ENCODE measurements at regions not wholly inside any gene's neighbourhood (a gene's known extent, or its start where the extent isn't known, plus 50 kb on each side); places are given as distances from the start of the nearest gene placed in this dataset.
"Not testable (repeated sequence)": the region's sequence is repeated elsewhere in the genome, so short reads cannot be mapped to it uniquely, and the experiment has no call there.

DNA sequence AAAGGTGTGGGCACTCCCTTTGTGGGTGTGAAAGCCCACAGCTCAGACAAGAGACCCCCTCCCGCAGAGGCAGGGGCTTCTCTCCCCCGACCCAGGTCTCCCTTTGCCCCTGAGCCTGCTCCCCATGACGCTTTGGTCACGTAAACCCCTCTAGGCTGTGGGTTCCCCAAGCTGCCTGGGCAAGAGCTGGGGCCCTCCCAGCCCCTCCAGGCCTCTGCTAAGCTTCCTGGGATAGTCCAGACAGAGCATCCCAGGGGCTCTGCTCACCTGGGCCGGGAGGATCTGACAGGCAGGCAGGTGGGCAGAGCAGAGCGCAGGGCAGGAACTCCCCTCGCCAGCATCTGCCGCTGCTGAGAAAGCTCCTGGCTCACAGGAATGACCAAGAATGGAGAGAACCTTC lies 177.3 kb downstream of the BANP start:
- no peak for DNase-seq

DNA sequence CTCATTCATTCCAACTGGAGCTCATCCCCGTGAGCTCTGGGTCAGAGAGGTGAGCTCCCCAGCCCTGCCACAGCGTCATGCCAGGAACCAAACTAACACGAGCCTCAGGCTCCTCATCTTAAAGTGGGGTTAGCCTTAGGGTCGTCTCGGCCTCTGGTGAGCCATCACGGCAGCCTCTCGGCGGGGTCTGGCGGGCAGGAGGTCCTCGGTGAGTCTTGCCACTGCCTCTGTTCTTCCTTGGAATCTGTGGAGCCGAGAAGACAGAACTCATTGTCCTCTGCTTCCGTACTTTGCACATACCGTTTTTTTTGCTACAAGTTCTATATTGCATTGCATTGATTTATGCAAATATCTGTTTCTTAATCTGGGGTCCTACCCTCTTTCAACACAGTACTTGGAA lies 177.9 kb downstream of the BANP start:
- not testable (repeated sequence) for DNase-seq

DNA sequence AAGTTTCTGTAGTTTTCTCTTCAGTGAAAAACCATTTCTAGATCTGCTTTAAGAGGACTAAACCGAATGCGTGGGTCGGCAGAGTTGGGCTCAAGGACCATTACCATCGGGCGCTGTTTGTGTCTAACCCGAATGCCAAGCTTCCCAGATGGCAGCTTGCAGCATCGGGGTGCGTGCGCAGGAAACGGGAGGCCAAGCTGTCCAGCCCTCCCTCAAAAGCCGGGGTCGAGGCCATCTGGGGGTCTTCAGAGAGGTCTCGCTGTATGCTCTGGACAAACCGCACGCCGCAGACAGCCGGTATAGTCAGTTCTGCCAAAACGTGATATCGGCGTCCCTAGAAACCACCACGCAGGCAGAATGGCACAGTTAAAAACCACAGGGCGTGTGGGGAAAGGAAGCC lies 178.8 kb downstream of the BANP start:
- DNase-seq = no peak

DNA sequence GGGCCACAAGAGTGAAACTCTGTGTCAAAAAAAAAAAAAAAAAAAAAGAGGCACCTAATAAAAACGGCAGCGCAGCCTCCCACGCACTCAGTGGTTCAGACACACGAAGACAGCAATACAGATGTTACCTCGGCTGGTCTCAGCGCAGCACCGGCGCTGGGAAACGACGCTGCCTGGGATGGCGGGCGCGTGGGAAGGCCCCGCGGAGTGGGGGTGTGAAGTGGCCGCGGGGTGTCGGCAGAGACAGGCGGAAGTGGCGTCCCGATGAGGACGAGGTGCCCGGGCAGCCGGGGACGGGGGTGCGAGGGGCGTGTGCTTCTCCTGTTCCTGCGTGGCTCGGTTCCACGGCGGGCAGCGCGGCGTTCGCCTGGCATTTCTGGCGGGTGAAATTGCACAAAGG lies 179.4 kb downstream of the BANP start:
- DNase-seq = no peak

DNA sequence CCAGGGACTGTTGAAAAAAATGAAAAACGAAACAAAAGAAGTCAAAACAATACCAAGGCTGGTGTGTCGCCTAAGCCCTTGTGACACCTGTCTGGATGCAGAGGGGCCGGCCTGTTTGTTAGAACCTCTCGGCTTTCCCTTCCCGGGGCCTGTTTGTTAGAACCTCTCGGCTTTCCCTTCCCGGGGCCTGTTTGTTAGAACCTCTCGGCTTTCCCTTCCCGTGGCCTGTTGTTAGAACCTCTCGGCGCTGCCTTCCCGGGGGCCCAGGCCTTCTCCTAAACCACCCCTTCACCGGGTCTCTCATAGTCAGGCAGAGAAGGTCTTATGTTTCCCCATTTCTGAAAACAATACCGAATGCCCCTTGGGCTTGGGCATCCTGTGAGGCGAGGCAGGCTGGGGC lies 180.0 kb downstream of the BANP start:
- no peak for DNase-seq

DNA sequence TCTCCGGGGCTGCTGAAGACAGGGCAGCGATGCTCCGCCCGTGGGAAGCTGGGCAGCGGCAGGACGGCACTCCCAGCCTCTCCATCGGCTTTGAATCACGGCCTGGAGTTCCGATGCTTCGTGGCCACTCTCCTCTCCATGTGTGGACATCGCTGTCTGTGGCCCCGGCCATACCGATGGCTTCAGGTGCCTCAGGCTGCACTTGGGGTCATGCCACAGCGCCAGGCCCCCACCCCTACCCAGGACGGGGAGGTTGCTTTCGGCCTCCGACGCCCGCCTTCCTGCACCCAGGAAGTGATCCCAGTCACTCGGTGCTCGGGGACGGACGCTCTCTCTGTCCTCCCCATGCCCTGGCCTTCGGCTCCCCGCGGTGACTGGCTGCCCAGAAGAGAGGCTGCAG lies 180.7 kb downstream of the BANP start:
- no peak for DNase-seq

DNA sequence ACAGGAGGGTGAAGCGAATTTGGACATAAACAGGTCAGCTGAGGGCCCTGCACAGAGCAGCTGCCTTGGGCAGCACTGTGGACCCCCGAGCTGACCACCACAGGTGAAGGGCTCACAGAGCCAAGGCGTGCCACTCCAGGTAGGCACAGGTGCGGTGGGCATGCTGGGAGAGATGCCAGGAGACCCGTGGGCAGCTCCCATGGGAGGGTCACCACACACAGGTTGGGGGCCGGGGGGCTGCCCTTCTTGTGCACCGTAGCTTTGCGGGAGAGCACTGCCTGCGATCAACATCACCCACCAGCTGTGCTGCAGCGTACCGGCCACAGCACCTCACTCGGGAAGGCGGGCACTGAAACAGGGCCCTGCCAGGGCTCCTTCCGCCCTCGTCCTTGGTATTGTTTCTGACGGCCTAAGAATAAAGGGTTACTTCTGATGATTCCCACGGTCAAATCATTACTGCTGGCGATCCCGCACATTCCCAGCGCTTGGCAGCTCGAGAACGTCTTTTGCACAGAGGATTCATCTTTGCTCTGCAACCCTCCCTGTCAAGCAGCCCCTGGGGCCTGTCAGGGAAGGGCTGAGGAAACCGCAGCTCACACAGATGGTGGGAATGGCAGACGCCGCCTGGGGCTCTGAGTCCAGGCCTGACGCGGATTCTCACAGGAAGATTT lies 181.7 kb downstream of the BANP start:
- no peak for DNase-seq

DNA sequence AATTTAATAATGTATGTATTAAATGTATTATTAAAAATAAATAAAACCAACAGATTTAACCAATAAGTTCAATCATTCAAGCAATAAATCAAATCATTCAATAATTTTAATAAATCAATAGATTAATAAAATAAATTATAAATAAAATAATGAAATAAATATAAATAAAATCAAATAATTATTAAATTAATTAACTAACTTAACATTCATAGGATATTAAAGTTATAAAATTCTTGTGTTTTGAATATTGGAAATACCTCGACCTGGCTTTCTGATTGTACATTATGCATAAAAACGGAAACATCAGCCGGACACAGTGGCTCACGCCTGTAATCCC lies 182.2 kb downstream of the BANP start:
- DNase-seq = no peak

DNA sequence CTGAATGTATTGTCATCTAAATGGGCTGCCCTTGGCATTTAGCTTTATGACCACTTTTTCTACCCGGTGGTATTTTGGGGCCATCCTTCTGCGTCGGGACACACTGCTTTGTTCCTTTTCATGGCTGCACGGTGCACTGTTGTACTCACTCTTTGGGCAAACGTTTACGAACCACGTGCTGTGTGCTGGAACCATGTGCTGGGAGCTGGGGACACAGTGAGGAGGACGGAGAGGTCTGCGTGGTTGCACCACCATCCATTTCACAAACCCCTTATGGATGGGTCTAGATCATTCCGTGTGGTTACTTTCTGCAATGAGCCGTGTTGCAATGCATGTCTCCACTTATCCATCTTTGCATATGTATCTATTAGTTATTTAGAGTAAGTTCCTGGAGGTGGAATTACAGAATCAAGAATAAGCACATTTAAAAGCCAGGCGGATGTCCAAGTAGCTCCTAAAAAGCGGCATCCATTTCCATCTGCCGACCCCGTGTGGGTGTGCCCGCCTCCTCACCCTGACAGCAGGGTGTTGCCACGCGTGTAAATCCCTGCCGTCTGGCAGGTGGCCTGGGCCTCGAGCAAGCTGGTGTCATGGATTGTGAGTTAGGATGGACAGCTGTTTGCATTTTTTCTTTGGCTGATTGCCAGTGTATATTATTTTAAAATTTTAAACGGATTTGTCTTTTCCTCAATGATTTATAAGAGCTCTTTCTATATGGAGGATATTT lies 183.1 kb downstream of the BANP start:
- not testable (repeated sequence) for DNase-seq

DNA sequence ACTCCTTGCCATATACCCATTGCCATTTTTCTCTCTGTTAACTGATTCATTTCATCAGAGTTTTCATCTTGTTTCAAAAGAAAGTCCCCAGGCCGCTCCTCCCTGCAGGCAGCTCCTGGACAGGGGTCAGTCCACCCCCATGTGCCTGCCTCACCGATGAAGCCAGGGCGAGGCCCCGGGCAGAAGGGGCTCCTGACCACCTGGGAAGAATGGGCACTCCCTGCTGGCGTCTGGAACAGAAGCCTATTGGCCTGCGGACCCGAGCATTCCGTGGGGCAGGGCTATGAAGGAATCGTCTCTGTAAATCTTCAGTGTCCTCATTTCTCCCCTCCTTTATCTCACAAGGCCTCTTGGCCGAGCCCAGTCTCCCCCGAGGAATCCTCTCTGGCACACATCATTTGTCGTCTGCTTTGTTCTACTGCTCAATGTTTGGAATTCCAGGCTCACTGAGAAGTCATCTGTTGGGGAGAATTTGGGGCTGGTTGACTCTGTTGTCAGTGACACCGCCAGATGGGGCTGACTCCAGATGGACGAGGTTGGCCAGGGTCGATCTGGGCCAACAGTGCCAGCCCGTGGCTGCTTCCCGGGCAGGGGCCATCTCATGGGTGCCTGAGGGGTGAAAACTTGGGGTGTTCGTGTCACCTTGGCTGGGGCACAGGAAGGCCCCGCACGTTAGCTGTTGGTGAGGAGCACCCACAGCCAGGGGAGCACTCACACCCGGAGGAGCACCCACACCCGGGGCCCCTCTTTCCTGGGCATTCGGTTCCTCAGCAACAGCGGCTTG lies 183.9 kb downstream of the BANP start:
- DNase-seq = not testable (repeated sequence)

DNA sequence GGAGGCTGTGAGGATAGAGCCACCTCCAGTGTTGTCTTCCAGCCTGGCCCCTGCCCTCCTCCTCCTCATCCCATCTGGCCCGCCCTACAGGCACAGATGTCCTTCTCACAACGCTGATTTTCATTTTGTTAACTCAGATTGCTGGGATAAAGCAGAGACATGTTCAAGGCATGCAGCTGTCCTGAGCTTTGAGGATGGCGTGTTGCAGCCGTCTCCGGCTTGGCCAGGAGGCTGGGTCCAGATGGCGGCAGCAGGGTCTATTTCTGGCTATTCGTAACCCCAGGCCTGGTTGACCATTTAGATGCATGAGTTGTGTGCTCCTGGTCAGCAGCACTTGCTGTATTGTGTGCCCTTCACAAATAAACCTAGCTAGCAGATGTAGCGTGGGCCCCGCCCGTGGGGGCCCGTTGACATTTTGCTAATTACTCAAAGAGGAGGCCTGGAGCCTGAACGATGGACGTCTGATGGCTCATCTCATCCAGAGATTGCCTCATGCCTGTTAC lies 185.0 kb downstream of the BANP start:
- not testable (repeated sequence) for DNase-seq

DNA sequence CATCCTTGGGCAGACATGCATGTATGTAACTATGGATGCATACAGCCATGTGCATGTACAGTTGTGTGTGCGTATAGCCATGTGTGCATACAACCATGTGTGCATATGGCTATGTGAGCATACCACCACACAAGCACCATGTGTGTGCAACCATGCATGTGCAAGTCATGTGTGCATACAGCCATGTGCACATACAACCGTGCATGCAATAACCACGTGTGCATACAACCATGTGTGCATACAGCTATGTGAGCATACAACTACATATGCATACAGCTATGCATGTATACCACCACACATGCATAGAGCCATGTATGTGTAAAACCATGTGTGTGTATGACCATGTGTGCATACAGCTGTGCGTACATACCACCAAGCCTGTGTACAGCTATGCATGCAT lies 185.7 kb downstream of the BANP start:
- not testable (repeated sequence) for DNase-seq

DNA sequence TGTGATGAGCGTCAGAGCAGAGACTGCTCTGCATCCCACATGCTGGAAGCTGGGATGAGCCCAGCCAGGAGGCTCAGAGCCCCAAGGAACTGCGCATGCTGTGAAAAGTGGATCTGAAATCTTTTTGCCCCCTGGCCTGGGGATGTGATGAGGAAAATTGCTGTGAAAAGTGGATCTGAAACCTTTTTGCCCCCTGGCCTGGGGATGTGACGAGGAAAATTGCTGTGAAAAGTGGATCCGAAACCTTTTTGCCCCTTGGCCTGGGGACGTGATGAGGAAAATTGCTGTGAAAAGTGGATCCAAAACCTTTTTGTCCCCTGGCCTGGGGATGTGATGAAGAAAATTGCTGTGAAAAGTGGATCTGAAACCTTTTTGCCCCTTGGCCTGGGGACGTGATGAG lies 187.9 kb downstream of the BANP start:
- not testable (repeated sequence) for DNase-seq

DNA sequence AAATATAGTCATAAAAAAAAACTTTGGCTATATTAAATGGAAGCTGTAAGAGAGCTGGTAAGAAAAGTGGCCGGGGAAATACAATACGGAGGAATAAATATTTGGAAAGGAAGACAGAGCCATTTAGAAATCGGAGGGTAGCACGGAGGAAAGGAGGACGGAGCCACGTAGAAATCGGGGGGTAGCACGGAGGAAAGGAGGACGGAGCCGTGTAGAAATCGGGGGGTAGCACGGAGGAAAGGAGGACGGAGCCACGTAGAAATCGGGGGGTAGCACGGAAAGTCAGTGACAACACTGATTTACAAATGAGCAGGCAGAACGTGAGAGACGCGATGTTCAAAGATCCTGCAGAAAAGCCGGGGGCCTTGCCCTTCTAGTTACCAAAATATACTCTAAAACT lies 189.0 kb downstream of the BANP start:
- DNase-seq = not testable (repeated sequence)

DNA sequence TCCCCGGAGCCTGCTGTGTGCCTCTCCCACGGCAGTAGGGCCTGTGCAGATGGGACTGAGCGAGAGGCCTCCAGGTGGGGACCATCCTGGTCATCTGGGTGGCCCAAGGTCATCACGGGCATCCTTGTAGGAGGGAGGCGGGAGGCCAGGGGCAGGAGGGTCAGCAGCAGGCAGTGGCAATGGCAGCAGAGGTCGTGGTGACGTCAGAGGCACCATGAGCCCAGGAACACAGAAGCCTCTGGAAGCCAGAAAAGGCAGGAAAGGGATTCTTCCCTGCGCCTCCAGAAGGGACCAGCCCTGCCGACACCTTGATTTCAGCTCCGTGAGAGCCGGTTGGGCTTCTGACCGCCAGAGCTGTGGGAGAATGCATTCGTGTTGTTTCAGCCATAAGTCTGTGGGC lies 190.3 kb downstream of the BANP start:
- DNase-seq = no peak

DNA sequence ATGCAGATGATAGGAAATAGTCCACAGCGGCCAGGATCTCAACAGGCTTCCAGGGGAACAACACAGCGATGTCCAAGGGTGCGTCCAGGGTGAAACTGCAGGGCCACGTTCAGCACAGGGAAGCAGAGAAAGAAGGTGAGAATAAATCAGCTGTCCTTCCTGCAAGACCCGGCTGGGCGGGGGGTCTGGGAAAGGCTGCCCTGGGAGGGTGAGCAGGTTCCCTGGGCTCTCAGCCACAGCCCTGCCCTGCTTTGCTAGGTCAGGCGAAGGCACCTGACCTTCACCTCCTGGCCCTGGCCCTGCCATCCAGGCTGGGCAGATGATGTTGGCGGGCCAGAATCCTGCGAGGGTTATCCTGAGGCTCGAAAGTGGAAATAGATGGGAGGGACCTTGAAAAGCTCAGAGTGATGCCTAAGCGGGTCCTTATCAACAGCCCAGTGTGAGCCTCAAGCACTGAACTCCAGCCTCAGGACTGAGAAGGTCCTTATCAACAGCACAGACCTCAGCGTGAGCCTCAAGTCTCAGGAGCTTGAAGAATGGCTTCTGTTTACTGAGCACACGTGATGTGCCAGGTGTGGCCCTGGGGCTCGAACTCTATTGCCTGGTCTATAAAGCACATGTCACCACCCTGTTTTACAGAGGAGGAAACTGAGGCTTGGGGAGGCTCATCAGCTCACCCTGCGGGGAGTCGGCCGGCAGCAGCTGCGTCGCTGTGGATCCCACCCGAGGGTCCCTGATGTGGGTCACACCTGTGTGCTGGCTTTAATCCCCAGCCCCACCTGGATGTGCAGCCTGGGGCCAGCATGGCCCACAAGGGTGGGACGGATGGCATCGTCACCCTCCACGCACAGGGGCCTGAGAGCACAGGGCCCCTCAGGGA lies 191.1 kb downstream of the BANP start:
- DNase-seq = not testable (repeated sequence)

DNA sequence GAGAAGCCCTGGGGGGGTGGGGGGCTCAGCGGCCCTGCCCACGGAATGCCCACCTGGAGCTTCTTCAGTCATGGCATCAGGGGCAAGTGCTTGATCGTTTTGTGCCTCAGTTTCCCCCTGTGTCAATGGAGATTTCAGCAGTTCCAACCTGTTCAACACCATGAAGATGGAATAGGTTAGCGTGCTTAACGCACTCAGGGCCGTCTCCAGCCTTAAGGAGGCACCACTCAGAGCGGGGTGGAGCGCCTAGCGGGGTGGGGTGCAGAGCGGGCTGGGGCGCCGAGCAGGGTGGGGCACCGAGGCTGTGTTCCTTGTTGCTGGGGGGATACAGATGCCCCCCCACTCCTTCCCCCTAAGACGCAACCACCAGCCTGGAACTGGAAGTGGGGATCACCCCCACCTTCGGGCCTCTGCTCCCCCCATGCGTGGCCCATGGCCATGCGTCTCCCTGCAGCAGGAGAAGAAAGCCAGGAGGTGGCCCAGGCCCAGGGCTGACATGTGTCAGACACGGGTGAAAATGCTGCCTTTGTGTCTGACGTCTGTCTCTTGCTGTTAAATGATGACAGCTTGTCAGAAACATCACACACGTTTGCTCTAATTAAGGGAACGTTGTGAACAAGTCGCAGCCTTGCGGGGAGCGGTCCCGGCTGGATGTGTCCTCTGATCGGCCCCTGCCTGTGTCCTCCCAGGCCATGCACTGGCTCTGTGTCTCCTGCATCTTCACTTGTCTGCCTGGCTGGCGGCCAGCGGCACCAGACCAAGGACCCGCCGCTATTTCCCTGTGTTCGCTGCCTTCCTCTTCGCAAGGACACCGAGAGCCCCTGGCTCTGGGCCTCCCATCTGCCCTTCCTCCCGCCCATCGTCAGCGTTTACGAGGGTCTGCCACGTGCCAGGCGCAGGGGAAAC lies 192.1 kb downstream of the BANP start:
- not testable (repeated sequence) for DNase-seq

DNA sequence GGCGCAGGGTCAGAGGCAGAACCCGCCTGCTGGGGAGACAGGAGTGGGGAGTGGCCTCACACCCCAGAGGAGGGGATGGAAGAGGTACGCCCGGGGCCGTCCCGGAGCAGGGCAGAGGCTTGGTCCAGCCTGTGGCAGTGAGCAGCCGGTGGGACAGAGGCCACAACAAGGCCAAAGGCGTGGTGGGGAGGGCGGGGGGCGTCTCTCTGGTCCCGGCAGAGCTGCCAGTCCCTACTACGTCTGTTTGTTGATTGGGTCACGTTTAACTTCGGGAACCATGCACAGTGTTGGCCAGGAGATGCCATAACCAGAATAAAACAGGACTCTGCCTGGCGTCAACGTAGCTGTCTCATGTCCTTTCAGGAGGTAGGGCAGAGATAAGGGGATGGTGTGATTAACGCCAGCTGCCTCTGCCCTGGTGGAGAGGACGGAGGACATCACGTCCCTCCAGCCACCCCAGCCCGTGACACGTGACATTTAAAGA lies 192.8 kb downstream of the BANP start:
- DNase-seq = no peak

DNA sequence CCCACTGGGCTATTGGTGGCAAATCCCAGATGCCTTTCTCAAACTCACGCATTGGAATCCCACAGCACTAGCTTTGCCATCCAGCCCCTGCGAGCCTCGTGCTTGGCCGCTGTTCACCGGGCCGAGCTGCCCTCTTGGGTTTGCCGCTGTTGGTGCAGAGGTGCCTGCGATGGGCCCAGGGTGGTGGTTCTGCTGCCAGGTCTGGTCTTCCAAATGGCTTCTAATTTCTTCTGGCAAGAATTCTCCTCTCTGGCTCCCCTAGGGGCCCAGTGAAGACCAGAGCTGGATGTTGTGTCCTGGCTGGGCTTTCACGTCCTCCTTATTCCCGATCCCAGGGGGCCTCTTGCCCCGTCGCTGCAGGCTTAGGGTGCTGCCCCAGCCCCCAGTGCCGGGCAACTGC lies 194.1 kb downstream of the BANP start:
- not testable (repeated sequence) for DNase-seq

DNA sequence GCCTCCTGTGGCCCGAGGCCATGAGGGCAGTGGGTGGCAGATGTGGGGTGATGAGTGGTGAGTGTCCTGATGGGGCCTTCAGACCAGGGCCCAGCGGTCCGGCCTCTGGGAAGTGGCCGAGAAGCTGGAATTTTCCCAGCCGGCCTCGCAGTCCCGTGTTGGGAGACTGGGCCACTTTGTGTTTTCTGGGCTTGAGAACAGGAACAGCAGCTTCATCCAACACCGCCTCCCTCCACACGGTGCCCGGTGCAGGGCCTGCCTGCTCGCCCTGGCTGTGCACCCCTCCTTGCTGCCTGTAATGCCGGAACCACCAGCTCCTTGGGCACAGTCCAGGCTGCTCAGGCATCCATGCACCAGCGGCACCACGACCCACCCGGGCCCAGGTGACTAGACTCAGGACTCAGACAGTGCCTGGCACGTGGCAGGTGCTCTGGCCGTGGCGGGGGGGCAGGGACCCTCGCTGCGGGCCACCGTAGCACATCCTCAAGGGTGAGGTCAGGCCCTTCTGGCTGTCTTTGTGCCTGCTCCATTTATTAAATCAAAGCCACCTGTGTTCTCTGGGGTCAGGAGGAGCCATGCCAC lies 194.7 kb downstream of the BANP start:
- DNase-seq = not testable (repeated sequence)

DNA sequence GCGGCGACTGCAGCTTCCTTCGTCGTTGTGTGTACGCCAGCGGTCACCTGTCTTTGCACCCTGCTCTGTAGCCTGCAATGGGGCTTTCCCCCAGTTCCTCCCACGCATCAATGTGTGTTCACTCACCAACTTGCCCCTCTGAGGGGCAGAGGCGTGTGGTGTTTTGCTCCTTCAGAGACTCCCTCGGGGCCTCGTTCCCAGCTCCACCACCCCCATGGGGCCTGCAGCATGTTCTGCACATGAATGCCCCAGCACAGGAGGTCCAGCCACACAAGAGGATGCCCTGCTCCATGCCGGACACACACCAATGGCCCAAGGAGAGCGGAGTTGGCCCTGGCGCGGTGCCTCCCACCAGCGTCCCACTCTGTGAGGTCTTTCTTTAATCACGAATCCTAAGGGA lies 196.8 kb downstream of the BANP start:
- not testable (repeated sequence) for DNase-seq

Data from activated T-cell treated with anti-CD3 and anti-CD28 coated beads, Interleukin-2, amount 50 U/mL, for 1 hour (primary cell).